Stimulated activated CD8-positive, alpha-beta memory T cell treated with anti-CD3 and anti-CD28 coated beads, Interleukin-15, amount 100 ng/mL, for 4 hours (primary cell): ENCODE measurements at regions not wholly inside any gene's neighbourhood (a gene's known extent, or its start where the extent isn't known, plus 50 kb on each side); places are given as distances from the start of the nearest gene placed in this dataset.
"Not testable (repeated sequence)": the region's sequence is repeated elsewhere in the genome, so short reads cannot be mapped to it uniquely, and the experiment has no call there.

Source experiments
- DNase-seq, 2 donors: peaks; one replicate each; pipeline ENCODE4 v3.0.0-alpha.2; 2020; ENCODE audit warnings: low read depth in 2 of 2

DNA sequence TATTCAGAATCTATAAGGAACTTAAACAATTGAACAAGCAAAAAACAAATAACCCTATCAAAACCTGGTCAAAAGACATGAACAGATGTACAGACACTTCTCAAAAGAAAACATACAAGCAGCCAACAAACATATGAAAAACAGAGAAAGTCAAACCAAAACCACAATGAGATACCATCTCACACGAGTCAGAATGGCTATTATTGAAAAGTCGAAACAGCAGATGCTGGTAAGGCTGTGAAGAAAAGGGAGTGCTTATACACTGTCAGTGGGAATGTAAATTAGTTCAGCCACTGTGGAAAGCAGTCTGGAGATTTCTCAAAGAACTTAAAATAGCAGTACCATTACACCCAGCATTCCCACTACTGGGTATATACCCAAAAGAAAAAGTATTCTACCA lies 520.1 kb downstream of the LTN1 start:
- not testable (repeated sequence) for DNase-seq

DNA sequence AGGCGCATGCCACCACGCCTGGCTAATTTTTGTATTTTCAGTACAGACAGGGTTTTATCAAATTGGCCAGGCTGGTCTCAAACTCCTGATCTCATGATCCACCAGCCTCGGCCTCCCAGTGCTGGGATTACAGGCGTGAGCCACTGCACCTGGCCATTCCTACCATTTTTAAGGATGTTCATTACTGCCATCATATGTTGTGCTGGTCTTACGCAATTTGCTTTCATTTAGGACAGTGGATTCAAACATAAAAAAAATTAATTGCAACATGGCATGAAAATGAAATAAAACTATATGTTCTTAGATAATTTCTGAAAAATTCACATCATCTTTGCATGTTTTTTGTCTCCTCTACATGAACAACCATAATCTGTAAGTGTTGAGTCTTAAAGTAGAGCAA lies 527.7 kb downstream of the LTN1 start:
- no peak for DNase-seq

DNA sequence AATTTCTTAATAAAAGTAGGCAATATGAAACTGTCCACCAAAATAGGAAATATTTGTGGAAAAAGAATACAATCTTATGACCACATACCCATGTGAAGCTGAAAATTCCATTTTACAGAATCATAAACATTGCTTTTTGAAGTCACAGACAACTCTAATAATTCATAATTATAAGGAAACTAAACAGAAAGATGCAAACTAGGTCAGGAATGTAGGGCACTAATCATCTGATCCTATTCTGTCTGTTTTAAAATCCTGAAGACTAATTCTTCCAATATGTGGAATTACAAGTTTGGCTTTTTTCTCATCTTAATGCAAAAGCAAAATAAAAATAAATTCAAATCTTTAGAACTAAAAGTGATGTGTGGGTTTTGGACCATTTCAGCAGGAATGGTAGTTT lies 528.6 kb downstream of the LTN1 start:
- no peak for DNase-seq

DNA sequence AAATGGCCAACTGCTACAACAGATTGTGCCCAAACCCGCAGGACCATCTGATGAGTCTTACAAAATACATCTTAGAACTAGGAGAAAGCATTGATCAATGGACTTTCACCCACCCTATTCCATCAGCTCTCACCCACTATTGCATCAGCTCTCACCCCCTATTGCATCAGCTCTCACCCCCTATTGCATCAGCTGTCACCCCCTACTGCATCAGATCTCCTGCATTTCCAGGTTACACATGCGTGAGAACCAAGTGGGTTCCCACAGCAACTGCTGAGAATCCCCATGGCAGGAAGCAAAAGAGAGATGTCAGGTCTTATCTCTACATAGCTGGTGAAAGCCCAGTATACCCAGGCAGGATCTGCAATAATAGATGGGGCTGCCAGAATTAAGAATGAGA lies 533.5 kb downstream of the LTN1 start:
- DNase-seq: no peak

DNA sequence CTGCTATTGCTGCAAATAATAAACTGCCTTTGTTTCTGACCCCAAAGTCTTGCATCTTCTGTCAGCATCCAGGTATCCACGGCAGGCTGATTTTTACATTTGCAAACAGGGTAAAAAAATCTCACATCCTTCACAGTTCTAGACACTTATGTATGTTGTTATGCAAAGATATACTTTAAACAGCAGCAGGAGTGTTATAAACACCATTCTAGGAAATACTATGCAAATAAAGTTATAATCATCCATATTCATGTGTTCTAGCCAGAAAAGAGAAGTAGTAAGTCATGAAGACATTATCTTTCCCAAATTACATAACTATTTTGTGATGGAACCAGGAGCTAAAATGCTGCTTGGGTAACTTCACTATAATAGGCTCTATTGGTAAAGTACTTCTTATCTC lies 534.2 kb downstream of the LTN1 start:
- no peak for DNase-seq

DNA sequence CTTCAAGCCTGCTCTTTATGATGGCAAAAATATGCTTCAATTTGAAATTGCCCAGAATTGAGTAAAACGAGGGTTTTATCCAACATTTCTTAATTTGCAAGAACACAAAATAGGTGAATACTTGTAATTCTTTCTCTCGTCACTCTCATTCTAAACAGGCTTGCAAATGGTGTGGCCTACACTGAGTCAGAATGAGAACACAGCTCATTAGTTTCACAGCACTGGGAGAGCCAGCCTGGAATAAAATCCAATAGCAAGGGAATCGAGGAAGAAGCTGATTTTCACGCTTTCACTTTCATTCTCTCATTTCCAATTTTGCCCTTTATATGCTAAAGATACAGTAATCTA lies 537.5 kb downstream of the LTN1 start:
- no peak for DNase-seq

DNA sequence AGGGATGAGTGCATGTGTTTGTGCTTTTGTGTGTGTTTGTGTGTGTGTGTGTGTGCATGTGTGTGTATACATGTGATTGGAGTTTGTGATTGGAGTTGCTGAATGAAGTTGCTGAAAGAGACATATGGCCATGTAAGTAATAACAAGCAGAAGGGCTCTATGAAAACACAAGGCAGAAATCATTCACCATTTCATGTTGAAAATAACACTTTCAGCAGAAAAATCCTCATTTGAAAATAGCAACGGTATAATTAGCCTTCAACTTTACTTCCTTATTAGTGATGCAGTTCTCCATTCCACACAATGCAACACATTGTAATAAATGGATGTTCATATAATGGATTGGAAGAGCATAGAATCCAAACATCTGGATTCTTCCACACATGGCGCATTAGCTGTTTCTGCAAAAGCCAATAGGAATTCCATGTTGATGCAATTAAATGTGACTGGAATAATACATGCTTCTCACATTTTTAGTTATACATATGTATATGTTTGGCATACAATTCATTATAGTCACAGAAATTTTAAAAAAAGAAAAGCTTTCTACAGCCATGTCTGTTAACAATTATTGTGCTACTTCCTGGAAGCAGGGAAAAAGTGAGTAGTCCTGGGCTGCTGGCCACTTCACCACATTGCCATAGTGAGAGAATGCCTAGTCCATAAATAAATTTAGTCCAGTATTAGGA lies 538.0 kb downstream of the LTN1 start:
- no peak for DNase-seq

DNA sequence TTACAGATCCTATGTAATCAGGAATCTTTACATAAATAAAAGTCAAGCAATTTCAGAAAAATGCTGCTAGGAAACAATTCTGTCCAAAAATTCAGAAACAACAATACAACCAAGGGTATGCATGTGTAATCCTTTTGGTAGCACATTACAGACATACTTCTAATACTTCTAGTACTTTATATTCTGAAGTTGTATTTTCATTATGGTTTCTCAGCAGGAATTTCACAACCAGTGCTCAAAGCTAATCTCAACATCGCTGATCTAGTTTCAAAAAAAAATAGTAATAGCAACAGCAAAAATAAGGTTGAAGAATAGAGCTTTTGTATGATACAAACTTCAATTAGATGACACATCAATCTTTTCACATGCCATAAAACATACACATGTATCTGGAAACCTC lies 545.2 kb downstream of the LTN1 start:
- DNase-seq: no peak

DNA sequence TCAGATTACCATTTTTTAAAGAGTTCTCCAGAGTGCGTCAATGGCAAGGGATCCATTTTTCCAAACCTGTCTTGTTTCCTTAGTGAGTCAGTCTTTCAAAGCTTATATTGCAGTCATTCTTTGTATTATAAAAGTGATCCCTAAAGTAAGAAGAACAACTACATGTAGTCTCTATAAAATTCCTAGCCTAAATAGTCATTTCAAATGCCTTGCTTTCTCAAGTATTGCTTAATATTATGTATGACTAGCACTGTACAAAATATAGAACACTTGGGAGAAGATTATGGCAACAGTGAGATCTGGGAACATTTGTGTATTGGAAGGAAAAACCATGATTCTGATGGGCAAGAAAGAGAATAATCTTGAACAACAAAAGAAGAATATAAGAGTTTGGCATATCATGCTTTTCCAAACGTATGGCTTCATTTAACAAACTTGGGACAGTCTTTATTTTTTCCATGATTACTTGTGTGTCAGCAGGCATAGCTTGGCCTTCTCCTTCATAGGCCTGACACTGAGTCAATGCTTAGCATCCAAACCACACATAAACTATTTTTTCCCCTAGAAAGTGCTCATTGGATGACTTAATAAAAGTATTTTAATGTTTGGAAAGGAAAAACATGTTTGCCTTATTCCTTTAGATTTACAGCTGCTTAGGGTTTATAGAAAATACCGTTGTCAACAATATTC lies 547.4 kb downstream of the LTN1 start:
- no peak for DNase-seq

DNA sequence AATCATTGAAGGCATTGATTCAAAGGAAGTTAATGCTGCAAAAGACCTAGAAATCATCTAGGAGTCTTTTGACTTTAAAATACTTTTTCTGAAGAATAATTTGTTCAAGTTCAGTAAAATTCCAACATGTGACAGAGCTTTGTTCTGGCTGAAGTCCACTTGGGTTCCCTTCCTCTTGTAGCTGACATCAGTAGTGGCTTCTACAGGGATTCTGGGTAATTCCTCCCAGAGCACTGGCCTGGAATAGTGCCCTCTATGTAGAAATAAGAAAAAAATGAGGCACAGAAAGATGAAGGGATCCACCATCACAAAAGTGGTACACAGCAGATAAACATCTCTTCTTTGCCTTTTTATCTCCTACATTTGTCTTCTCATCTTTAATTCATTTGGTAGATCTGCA lies 548.1 kb downstream of the LTN1 start:
- DNase-seq: no peak

DNA sequence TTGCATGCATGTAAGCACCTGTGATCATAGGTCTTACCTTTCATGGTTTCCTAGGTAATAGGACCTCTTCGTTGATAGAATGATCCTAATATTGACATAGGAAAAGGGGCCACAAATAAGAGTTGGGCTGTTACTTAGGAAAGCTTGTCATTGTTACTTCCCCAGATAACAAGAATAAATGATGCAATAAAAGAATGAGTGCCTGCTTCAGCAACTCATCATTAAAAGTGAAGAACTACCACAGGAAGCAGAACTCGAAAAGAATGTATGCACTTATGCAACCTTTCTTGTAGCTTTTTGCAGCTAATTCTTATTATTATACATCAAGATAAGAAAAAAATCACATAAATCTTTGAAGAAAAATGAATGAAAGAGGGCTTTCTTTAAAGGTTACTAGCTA lies 548.6 kb downstream of the LTN1 start:
- DNase-seq: no peak

DNA sequence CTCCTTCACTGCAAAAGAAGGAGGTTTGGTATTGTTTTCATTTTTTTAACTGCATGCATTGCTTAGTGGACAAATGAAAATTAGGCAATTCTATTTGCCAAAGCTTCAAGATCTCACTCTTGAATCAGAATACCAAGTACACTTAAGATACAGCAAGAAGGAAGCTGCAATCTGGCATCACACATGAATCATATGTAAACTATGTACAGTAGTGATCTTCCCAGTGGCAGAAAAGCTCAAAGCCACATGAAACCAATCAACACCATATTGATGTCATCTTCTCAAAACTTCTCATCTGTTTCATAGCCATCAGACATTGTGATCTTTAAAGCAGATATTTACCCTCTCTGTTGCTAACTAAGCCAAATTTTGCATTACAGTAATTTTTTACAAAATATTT lies 550.1 kb downstream of the LTN1 start:
- DNase-seq: no peak

DNA sequence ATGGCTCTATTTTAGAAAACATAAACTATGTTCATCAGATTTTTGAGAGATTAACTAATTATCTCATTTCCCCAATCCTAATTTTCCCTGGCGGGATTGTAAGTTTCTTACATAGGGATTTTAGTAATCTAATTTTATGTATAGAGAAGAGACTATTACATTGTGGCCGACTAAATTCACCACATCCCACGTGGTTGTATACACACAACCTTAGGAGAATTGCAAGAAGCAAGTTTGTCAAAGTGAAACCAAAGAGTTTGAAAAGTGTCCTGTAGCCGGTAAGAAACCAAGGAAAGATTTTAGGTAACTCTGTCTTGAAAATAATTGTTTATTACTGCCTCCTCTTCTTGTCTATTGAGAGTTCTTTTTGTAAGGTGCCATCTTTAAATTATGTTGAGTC lies 550.6 kb downstream of the LTN1 start:
- no peak for DNase-seq

DNA sequence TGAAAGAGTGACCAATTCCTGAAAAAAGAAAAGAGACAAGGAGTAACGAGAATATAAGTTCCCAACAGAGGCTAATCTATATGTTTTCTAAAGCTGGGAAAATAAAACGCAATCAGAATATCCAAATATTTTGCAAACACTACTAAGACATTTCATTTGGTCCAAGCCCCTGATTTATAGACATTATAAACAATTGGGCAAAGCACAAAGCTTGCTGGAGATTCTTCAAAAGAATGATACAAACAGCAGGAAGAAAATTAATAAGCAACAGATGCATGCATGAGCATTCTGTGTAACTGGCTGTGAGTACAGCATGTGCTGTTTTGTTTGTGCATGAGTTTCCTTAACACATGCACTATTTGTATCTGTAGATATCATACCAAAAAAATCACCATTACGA lies 552.9 kb downstream of the LTN1 start:
- no peak for DNase-seq

DNA sequence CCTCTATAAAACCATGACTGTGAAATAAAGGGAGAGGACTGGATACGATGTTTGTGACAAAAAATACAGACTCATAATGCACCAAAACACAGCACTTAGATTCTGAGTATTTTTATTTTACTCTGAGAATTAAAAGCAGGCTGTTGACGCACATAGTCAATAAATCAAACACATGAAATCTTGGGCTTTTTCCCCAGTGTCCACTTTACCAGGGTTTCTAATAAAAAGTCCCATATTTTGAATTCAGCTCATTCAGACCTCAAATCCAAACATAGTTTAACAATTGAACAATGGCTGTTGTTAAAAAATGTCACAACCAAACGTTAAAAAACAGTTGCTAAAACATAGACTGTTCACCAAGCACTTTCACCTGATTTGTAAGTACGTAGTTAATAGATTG lies 553.4 kb downstream of the LTN1 start:
- DNase-seq: no peak

DNA sequence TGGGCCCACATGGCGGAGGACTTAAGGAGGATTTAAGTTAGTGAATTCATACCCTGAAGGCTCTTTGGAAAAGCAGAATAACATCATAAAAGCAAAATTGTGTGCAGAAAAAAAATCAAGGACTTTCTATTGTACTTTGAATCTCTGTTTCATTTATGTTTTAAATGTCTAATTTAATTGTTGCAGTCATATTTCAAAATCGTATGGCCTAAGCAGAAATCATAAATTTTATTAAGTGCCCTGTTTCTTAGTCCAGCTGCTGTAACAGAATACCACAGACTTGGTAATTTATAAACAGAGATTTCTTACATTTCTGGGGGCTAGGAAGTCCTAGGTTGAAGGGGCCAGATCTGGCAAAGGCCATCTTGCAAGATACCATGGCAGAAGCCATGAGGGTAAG lies 555.6 kb downstream of the LTN1 start:
- no peak for DNase-seq

DNA sequence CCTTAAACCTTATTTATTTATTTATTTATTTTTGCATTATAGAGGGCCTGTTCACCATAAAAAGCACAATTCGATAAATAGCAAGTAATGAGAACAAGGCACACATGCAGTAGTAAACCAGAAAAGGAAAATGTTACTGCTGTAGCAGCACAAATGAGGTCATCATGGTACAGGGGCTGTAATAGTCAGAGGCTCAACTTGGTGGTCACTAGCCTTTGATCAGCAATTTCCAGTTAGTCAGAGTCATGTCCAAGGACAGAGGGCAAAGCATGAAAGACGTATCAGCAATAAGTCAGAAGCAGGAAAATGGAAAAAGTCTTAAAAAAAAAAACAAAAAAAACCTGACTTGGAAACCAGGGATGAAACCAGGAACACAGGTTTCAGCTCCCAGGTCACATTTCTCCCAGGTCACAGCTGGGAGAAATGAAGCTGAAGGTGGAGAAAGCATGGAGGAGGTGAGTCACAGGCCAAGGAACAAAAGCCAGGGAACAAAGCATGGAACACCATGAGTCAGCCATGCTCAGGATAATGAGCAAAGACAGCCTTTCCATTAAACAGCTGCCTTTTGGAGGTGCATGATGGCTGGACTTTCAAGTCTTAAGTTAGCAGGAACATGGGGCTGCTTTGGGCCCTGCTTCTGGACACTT lies 556.3 kb downstream of the LTN1 start:
- DNase-seq: no peak

DNA sequence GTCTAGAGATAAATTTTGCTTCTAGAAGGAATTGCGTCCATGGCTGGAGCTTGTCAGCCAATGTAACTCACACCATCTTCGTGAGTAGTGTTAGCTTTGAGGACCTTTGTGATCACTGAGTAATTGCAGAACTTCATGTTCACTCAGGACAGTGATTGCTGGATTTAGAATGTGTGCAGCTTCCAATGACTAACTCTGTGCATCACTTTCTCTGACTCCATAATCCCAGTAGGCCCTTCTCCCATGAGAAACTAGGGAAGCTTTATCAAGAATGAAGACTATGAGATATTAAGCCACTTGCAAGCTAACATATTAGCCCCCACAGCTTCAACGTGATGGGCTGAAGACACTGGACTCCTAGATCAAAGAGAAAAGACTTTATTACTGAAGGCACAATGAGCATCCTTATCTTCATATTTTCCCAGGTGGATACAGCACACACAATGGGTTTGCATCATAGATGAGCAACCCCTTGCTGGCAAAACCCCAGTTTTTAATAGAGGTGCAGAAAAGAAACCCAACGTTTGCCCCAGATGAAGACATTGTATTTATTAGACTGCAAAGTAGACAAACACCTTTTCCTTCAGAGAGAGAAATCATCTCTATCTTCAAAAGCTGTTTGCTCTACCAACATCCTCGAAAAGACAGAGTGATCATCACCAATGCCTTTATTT lies 561.0 kb downstream of the LTN1 start:
- DNase-seq: no peak

DNA sequence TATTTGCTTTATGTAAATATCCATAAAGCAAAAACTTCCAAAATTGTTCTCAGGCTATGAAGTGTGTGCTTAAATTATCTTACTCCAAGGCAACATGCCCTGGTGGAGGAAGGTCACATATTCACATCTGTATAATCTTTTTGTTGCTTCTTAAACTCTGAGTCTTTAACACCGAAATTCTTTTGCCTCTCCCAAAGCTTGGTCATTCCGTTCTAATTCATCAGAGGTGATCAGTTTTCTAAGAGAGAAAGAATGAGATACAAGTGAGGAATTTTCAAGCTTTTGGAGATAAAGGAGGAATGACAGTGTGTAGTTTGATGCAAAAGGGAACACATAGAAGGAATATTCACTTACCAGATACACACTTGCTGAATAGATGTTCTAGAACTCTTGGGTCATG lies 561.7 kb downstream of the LTN1 start:
- no peak for DNase-seq

DNA sequence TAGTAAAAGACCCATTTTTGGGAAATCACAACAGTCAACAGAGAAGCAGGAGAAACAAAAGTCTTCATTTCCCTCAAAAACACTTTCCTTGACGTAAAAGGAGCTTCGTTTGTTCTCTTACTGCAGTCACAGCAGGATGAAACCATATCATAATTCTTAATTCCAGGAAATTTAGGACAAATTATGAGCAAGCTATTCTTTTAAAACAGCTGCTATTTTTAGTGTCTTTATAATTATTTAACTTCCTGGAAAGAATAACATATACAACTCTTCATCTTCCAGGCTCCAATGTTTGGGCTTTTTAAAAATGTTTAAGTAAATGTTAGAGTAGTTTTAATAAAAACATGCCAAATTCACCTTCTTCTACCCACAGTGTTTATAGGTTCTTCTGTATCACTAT lies 563.5 kb downstream of the LTN1 start:
- no peak for DNase-seq

DNA sequence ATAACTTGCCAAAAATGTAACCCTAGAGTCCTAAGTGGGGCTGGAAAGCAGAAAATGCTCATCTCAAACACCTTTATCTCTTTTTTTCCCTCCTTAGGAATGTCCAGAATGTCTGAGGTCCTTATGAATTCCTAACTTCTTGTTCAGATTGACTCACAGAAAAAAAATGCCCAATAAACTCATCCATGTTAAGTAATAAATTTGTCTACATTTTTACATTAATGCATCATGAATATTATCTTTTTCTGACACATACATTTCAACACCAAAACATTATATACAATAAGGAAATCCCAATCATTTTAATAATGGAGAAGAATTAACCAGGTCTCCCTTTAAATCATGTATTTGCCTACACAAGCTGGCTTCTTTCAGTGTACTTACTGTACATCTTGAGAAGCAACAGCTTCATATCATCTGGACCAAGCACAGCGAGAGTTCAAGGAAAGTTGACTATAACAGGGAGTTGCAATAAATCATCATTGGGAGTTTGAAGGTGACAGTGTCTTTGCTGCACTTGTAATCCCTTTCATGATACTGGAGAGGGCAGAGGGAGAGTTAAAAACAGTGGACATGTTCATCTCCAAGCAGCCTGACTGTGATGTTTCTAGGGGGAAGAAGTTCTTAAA lies 565.2 kb downstream of the LTN1 start:
- DNase-seq: no peak

DNA sequence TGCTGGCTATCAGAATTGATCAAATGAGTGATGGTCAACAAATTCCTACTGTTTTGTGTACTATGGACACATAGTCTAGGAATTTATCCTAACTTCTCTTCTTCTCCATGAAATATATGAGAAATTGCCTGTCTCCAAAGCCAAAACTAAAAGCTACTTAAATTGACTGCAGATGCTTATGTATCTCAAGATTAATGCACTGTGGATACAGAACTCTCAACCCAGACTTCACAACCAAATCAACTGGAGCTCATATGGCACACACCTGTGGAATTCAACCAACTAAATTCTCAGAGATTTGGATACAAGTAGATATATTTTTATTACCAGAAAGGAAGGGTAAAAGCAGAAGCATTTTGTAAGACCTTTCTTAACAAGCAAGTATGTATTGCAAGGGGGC lies 566.1 kb downstream of the LTN1 start:
- DNase-seq: no peak
